ENCODE measurements at regions not wholly inside any gene's neighbourhood (a gene's known extent, or its start where the extent isn't known, plus 50 kb on each side); places are given as distances from the start of the nearest gene placed in this dataset.
"Not testable (repeated sequence)": the region's sequence is repeated elsewhere in the genome, so short reads cannot be mapped to it uniquely, and the experiment has no call there.

- peaks cover 20% of the 10 kb centered on the region for H3K27me3 Mint-ChIP-seq
- not testable (repeated sequence) for H3K4me3 Mint-ChIP-seq; ATAC-seq (replicated peaks; ENCODE audit: extremely low read depth, poor library complexity, severe bottlenecking); H3K27ac Mint-ChIP-seq (ENCODE audit: low read depth); DNase-seq (ENCODE audit: low spot score in 2 of 2); H3K4me1 Mint-ChIP-seq; H3K36me3 Mint-ChIP-seq (ENCODE audit: insufficient read depth); H3K9me3 Mint-ChIP-seq
These were observed 151.3 kb upstream of the CCZ1B start for GRCh38 chr7:6977368-6977767.

GRCh38 chr7:6978326-6978725, 152.3 kb upstream of the CCZ1B start:
- not testable (repeated sequence) for ATAC-seq (replicated peaks; ENCODE audit: extremely low read depth, poor library complexity, severe bottlenecking); H3K4me1 Mint-ChIP-seq; DNase-seq (ENCODE audit: low spot score in 2 of 2); H3K27ac Mint-ChIP-seq (ENCODE audit: low read depth); H3K36me3 Mint-ChIP-seq (ENCODE audit: insufficient read depth); H3K9me3 Mint-ChIP-seq; H3K4me3 Mint-ChIP-seq
- peaks cover 20% of the 10 kb centered on the region for H3K27me3 Mint-ChIP-seq

GRCh38 chr7:6979456-6979855, 153.4 kb upstream of the CCZ1B start:
- not testable (repeated sequence) for H3K27ac Mint-ChIP-seq (ENCODE audit: low read depth); H3K9me3 Mint-ChIP-seq; ATAC-seq (replicated peaks; ENCODE audit: extremely low read depth, poor library complexity, severe bottlenecking); H3K4me3 Mint-ChIP-seq; H3K4me1 Mint-ChIP-seq; H3K36me3 Mint-ChIP-seq (ENCODE audit: insufficient read depth); DNase-seq (ENCODE audit: low spot score in 2 of 2)
- peaks cover 20% of the 10 kb centered on the region for H3K27me3 Mint-ChIP-seq

GRCh38 chr7:6982375-6982774, 156.3 kb upstream of the CCZ1B start:
- peaks cover 20% of the 10 kb centered on the region for H3K27me3 Mint-ChIP-seq
- H3K4me3 Mint-ChIP-seq; H3K27ac Mint-ChIP-seq (ENCODE audit: low read depth); DNase-seq (ENCODE audit: low spot score in 2 of 2); H3K9me3 Mint-ChIP-seq; H3K4me1 Mint-ChIP-seq; ATAC-seq (replicated peaks; ENCODE audit: extremely low read depth, poor library complexity, severe bottlenecking); H3K36me3 Mint-ChIP-seq (ENCODE audit: insufficient read depth): not testable (repeated sequence)

GRCh38 chr7:6986892-6987291, 160.8 kb upstream of the CCZ1B start:
- H3K4me3 Mint-ChIP-seq; DNase-seq (ENCODE audit: low spot score in 2 of 2); H3K36me3 Mint-ChIP-seq (ENCODE audit: insufficient read depth); H3K27ac Mint-ChIP-seq (ENCODE audit: low read depth); H3K9me3 Mint-ChIP-seq; ATAC-seq (replicated peaks; ENCODE audit: extremely low read depth, poor library complexity, severe bottlenecking); H3K27me3 Mint-ChIP-seq: not testable (repeated sequence)
- H3K4me1 Mint-ChIP-seq: peaks cover 12% of the 10 kb centered on the region

- DNase-seq (ENCODE audit: low spot score in 2 of 2); H3K27ac Mint-ChIP-seq (ENCODE audit: low read depth); H3K36me3 Mint-ChIP-seq (ENCODE audit: insufficient read depth); ATAC-seq (replicated peaks; ENCODE audit: extremely low read depth, poor library complexity, severe bottlenecking); H3K27me3 Mint-ChIP-seq; H3K9me3 Mint-ChIP-seq; H3K4me3 Mint-ChIP-seq: not testable (repeated sequence)
- H3K4me1 Mint-ChIP-seq: peaks cover 12% of the 10 kb centered on the region
These were observed 162.5 kb upstream of the CCZ1B start for GRCh38 chr7:6988608-6989007.

GRCh38 chr7:6989968-6990367, 163.9 kb upstream of the CCZ1B start:
- H3K4me3 Mint-ChIP-seq: not testable (repeated sequence)
- H3K27ac Mint-ChIP-seq (ENCODE audit: low read depth): peak overlapping the region; percentile 86

GRCh38 chr7:6990426-6991152, 164.5 kb upstream of the CCZ1B start:
- not testable (repeated sequence) for H3K9me3 Mint-ChIP-seq; ATAC-seq (replicated peaks; ENCODE audit: extremely low read depth, poor library complexity, severe bottlenecking); DNase-seq (ENCODE audit: low spot score in 2 of 2); H3K36me3 Mint-ChIP-seq (ENCODE audit: insufficient read depth); H3K27me3 Mint-ChIP-seq
- H3K4me3 Mint-ChIP-seq: peak overlapping the region; percentile 33
- H3K27ac Mint-ChIP-seq (ENCODE audit: low read depth): peak overlapping the region; percentile 86
- H3K4me1 Mint-ChIP-seq: peaks cover 12% of the 10 kb centered on the region

More at GRCh38 chr7:6989968-6990367, 163.9 kb upstream of the CCZ1B start:
- ATAC-seq (replicated peaks; ENCODE audit: extremely low read depth, poor library complexity, severe bottlenecking); DNase-seq (ENCODE audit: low spot score in 2 of 2); H3K9me3 Mint-ChIP-seq; H3K27me3 Mint-ChIP-seq; H3K36me3 Mint-ChIP-seq (ENCODE audit: insufficient read depth): not testable (repeated sequence)
- peaks cover 12% of the 10 kb centered on the region for H3K4me1 Mint-ChIP-seq

- not testable (repeated sequence) for H3K27me3 Mint-ChIP-seq; H3K36me3 Mint-ChIP-seq (ENCODE audit: insufficient read depth); H3K9me3 Mint-ChIP-seq
- DNase-seq (ENCODE audit: low spot score in 2 of 2) (peak; percentile 15 to 42), ATAC-seq (replicated peaks; ENCODE audit: extremely low read depth, poor library complexity, severe bottlenecking) (peak; percentile 40)
- H3K4me3 Mint-ChIP-seq: peak overlapping the region; percentile 33
- peak overlapping the region; percentile 86 for H3K27ac Mint-ChIP-seq (ENCODE audit: low read depth)
- H3K4me1 Mint-ChIP-seq: peaks cover 12% of the 10 kb centered on the region
These were observed 165.1 kb upstream of the CCZ1B start for GRCh38 chr7:6991169-6991611.

- not testable (repeated sequence) for H3K27me3 Mint-ChIP-seq; DNase-seq (ENCODE audit: low spot score in 2 of 2); H3K36me3 Mint-ChIP-seq (ENCODE audit: insufficient read depth); ATAC-seq (replicated peaks; ENCODE audit: extremely low read depth, poor library complexity, severe bottlenecking); H3K9me3 Mint-ChIP-seq
- peaks cover 12% of the 10 kb centered on the region for H3K4me1 Mint-ChIP-seq
- H3K27ac Mint-ChIP-seq (ENCODE audit: low read depth): peak overlapping the region; percentile 86
- H3K4me3 Mint-ChIP-seq: peak overlapping the region; percentile 33
These were observed 165.6 kb upstream of the CCZ1B start for GRCh38 chr7:6991686-6992085.

GRCh38 chr7:6992133-6992532, 166.1 kb upstream of the CCZ1B start:
- not testable (repeated sequence) for DNase-seq (ENCODE audit: low spot score in 2 of 2); H3K4me3 Mint-ChIP-seq; H3K36me3 Mint-ChIP-seq (ENCODE audit: insufficient read depth); H3K27me3 Mint-ChIP-seq; ATAC-seq (replicated peaks; ENCODE audit: extremely low read depth, poor library complexity, severe bottlenecking); H3K9me3 Mint-ChIP-seq
- Mint-ChIP-seq H3K4me1 (peaks cover 12% of the 10 kb centered on the region), H3K27ac (ENCODE audit: low read depth) (peak overlapping the region; percentile 86)

GRCh38 chr7:6995026-6995425, 169.0 kb upstream of the CCZ1B start:
- H3K4me3 Mint-ChIP-seq; ATAC-seq (replicated peaks; ENCODE audit: extremely low read depth, poor library complexity, severe bottlenecking): not testable (repeated sequence)

GRCh38 chr7:6995493-6996289, 169.6 kb upstream of the CCZ1B start:
- H3K27me3 Mint-ChIP-seq; ATAC-seq (replicated peaks; ENCODE audit: extremely low read depth, poor library complexity, severe bottlenecking); H3K27ac Mint-ChIP-seq (ENCODE audit: low read depth); DNase-seq (ENCODE audit: low spot score in 2 of 2); H3K4me3 Mint-ChIP-seq; H3K9me3 Mint-ChIP-seq: not testable (repeated sequence)
- H3K36me3 Mint-ChIP-seq (ENCODE audit: insufficient read depth): peaks cover 11% of the 10 kb centered on the region
- peaks cover 10% of the 10 kb centered on the region for H3K4me1 Mint-ChIP-seq

More at GRCh38 chr7:6995026-6995425, 169.0 kb upstream of the CCZ1B start:
- H3K27ac Mint-ChIP-seq (ENCODE audit: low read depth); DNase-seq (ENCODE audit: low spot score in 2 of 2); H3K9me3 Mint-ChIP-seq; H3K27me3 Mint-ChIP-seq: not testable (repeated sequence)
- Mint-ChIP-seq H3K4me1 (peaks cover 12% of the 10 kb centered on the region), H3K36me3 (ENCODE audit: insufficient read depth) (peaks cover 11% of the 10 kb centered on the region)
